ENCODE measurements at regions not wholly inside any gene's neighbourhood (a gene's known extent, or its start where the extent isn't known, plus 50 kb on each side); places are given as distances from the start of the nearest gene placed in this dataset.

GRCh38 chr2:18777250-18777812 is 188.0 kb upstream of the NT5C1B start:
- DNase-seq = no peak
- no peak overlapping the region for H3K27ac ChIP-seq
- peaks cover 9% of the 10 kb centered on the region; the same call in 1 of the 2 replicates for H3K4me1 ChIP-seq (ENCODE audit: insufficient read depth)
- in situ Hi-C loops (cut with MboI) = no loop called here
- no peaks in the 10 kb centered on the region for H4K20me1 ChIP-seq (ENCODE audit: insufficient read depth)
- no peaks in the 10 kb centered on the region for H3F3A ChIP-seq (ENCODE audit: insufficient read depth)
- no peak overlapping the region for H3K9ac ChIP-seq
- H2AFZ ChIP-seq = no peak overlapping the region
- H3K27me3 ChIP-seq (replicated peaks; ENCODE audit: insufficient read depth) = no peaks in the 10 kb centered on the region
- no peak for TF ChIP-seq EZH2phosphoT487 (IDR thresholded peaks at IDR 0.05; ENCODE audit: insufficient read depth, low read depth)
- TF ChIP-seq EZH2 (IDR thresholded peaks at IDR 0.05; ENCODE audit: insufficient read depth, poor library complexity, severe bottlenecking) = no peak
- no peaks in the 10 kb centered on the region for H3K9me3 ChIP-seq (ENCODE audit: low read depth)
- H3K4me3 ChIP-seq = no peak overlapping the region
- no peaks in the 10 kb centered on the region for H3K9me2 ChIP-seq (ENCODE audit: insufficient read depth)
- WGBS, 2 experiments (ENCODE audit: low coverage in 1 of 2, low lambda C conversion rate in 2 of 2, missing lambda C conversion rate in 2 of 2) = 65 to 75% methylated on average over 2 of the region's 2 CpGs
- H3K36me3 ChIP-seq (ENCODE audit: low read depth) = no peaks in the 10 kb centered on the region
- no peaks in the 10 kb centered on the region for H3K79me2 ChIP-seq (ENCODE audit: insufficient read depth)
- H3K4me2 ChIP-seq (ENCODE audit: unreplicated experiment) = no peak overlapping the region

GRCh38 chr2:18771212-18771611 is 181.8 kb upstream of the NT5C1B start:
- no peaks in the 10 kb centered on the region for H3K4me1 ChIP-seq (ENCODE audit: insufficient read depth)
- in situ Hi-C loops (cut with MboI) = no loop called here

GRCh38 chr2:18763338-18763737 is 174.0 kb upstream of the NT5C1B start:
- WGBS, 2 experiments (ENCODE audit: low coverage in 1 of 2, low lambda C conversion rate in 2 of 2, missing lambda C conversion rate in 2 of 2) = 88 to 94% methylated on average over 1 of the region's 1 CpG
- Histone ChIP-seq H2AFZ (no peak overlapping the region), H3K27ac (no peak overlapping the region)

More at GRCh38 chr2:18771212-18771611, 181.8 kb upstream of the NT5C1B start:
- DNase-seq = no peak
- Histone ChIP-seq H3F3A (ENCODE audit: insufficient read depth) (no peaks in the 10 kb centered on the region), H4K20me1 (ENCODE audit: insufficient read depth) (no peaks in the 10 kb centered on the region), H3K9me3 (ENCODE audit: low read depth) (no peaks in the 10 kb centered on the region), H3K27ac (no peak overlapping the region), H3K4me3 (no peak overlapping the region), H3K79me2 (ENCODE audit: insufficient read depth) (no peaks in the 10 kb centered on the region), H2AFZ (no peak overlapping the region), H3K4me2 (ENCODE audit: unreplicated experiment) (no peak overlapping the region), H3K36me3 (ENCODE audit: low read depth) (no peaks in the 10 kb centered on the region), H3K9me2 (ENCODE audit: insufficient read depth) (no peaks in the 10 kb centered on the region), H3K27me3 (replicated peaks; ENCODE audit: insufficient read depth) (no peaks in the 10 kb centered on the region), H3K9ac (no peak overlapping the region)
- TF ChIP-seq EZH2phosphoT487 (IDR thresholded peaks at IDR 0.05; ENCODE audit: insufficient read depth, low read depth) (no peak), EZH2 (IDR thresholded peaks at IDR 0.05; ENCODE audit: insufficient read depth, poor library complexity, severe bottlenecking) (no peak)
- 76% methylated on average over 1 of the region's 1 CpG for WGBS, 2 experiments (ENCODE audit: low coverage in 1 of 2, low lambda C conversion rate in 2 of 2, missing lambda C conversion rate in 2 of 2)

GRCh38 chr2:18762667-18763066 is 173.3 kb upstream of the NT5C1B start:
- Histone ChIP-seq H3K9ac (no peak overlapping the region), H3K4me1 (ENCODE audit: insufficient read depth) (peaks cover 16% of the 10 kb centered on the region), H3K4me3 (no peak overlapping the region), H2AFZ (no peak overlapping the region), H3K9me3 (ENCODE audit: low read depth) (no peaks in the 10 kb centered on the region), H3K9me2 (ENCODE audit: insufficient read depth) (no peaks in the 10 kb centered on the region), H3K36me3 (ENCODE audit: low read depth) (no peaks in the 10 kb centered on the region), H4K20me1 (ENCODE audit: insufficient read depth) (no peaks in the 10 kb centered on the region), H3K4me2 (ENCODE audit: unreplicated experiment) (peak overlapping the region; percentile 5), H3K27me3 (replicated peaks; ENCODE audit: insufficient read depth) (no peaks in the 10 kb centered on the region), H3K79me2 (ENCODE audit: insufficient read depth) (no peaks in the 10 kb centered on the region), H3K27ac (no peak overlapping the region), H3F3A (ENCODE audit: insufficient read depth) (peaks cover 4% of the 10 kb centered on the region; the same call in 1 of the 2 replicates)
- no peak for TF ChIP-seq EZH2phosphoT487 (IDR thresholded peaks at IDR 0.05; ENCODE audit: insufficient read depth, low read depth)
- TF ChIP-seq EZH2 (IDR thresholded peaks at IDR 0.05; ENCODE audit: insufficient read depth, poor library complexity, severe bottlenecking) = no peak
- in situ Hi-C loops (cut with MboI) = no loop called here
- DNase-seq = no peak
- WGBS, 2 experiments (ENCODE audit: low coverage in 1 of 2, low lambda C conversion rate in 2 of 2, missing lambda C conversion rate in 2 of 2) = 42 to 55% methylated on average over 1 of the region's 1 CpG

More at GRCh38 chr2:18763338-18763737, 174.0 kb upstream of the NT5C1B start:
- Histone ChIP-seq H3K9me3 (ENCODE audit: low read depth) (no peaks in the 10 kb centered on the region), H3K9ac (no peak overlapping the region), H3K4me1 (ENCODE audit: insufficient read depth) (peaks cover 16% of the 10 kb centered on the region), H3K9me2 (ENCODE audit: insufficient read depth) (no peaks in the 10 kb centered on the region), H4K20me1 (ENCODE audit: insufficient read depth) (no peaks in the 10 kb centered on the region), H3K36me3 (ENCODE audit: low read depth) (no peaks in the 10 kb centered on the region), H3K79me2 (ENCODE audit: insufficient read depth) (no peaks in the 10 kb centered on the region), H3K27me3 (replicated peaks; ENCODE audit: insufficient read depth) (no peaks in the 10 kb centered on the region), H3K4me3 (no peak overlapping the region), H3F3A (ENCODE audit: insufficient read depth) (peaks cover 4% of the 10 kb centered on the region; the same call in 1 of the 2 replicates), H3K4me2 (ENCODE audit: unreplicated experiment) (no peak overlapping the region)
- in situ Hi-C loops (cut with MboI) = no loop called here
- TF ChIP-seq EZH2phosphoT487 (IDR thresholded peaks at IDR 0.05; ENCODE audit: insufficient read depth, low read depth) = no peak
- DNase-seq = no peak
